B cell (primary cell): ENCODE measurements at regions not wholly inside any gene's neighbourhood (a gene's known extent, or its start where the extent isn't known, plus 50 kb on each side); places are given as distances from the start of the nearest gene placed in this dataset.

Experiments
- EZH2 ChIP-seq: IDR thresholded peaks from 2 replicates; pipeline ENCODE4 v1.6.1; 2012; ENCODE audit warnings: borderline replicate concordance, low read depth, mild to moderate bottlenecking, moderate library complexity, low read length; ENCODE audit not compliant: insufficient read depth, poor library complexity, severe bottlenecking
- TF ChIP-seq, protein P1 (sequence below): fragments of 200-600 bp; IDR thresholded peaks from one replicate; pipeline ENCODE4 v1.8.0; 2022; ENCODE audit warnings: antibody characterized with exemption, mild to moderate bottlenecking

DNA sequence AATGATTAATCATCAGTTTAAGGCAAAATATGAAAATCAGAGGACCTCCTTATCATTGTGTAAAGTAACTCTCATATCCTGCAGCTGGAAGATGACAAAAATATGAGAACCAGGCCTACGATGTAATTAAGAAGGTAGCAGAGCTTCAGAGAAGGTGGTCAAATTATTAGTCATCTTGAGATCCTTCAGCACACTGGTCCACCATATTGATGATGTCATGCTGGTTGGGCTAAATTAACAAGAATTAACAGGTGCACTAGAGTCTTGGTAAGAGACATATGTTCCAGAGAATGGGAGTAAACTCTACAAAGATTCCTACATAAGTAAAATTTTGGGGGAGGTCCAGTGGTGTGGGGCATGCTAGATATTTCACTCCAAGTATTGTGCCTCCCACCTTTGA, 112.8 kb downstream of the OTOR start:
- TF ChIP-seq, protein P1, sequence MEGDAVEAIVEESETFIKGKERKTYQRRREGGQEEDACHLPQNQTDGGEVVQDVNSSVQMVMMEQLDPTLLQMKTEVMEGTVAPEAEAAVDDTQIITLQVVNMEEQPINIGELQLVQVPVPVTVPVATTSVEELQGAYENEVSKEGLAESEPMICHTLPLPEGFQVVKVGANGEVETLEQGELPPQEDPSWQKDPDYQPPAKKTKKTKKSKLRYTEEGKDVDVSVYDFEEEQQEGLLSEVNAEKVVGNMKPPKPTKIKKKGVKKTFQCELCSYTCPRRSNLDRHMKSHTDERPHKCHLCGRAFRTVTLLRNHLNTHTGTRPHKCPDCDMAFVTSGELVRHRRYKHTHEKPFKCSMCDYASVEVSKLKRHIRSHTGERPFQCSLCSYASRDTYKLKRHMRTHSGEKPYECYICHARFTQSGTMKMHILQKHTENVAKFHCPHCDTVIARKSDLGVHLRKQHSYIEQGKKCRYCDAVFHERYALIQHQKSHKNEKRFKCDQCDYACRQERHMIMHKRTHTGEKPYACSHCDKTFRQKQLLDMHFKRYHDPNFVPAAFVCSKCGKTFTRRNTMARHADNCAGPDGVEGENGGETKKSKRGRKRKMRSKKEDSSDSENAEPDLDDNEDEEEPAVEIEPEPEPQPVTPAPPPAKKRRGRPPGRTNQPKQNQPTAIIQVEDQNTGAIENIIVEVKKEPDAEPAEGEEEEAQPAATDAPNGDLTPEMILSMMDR: no peak
- TF ChIP-seq EZH2: no peak
